Amniotic stem cell (primary cell): ENCODE measurements at regions not wholly inside any gene's neighbourhood (a gene's known extent, or its start where the extent isn't known, plus 50 kb on each side); places are given as distances from the start of the nearest gene placed in this dataset.

Experiments used
- DNase-seq: peaks from one replicate; lab custom pipeline; 2025; lab: John Stamatoyannopoulos, UW

- no peak for DNase-seq
Observed at GRCh38 chr9:69955536-69956355, 87.9 kb upstream of the MAMDC2 start.

DNA sequence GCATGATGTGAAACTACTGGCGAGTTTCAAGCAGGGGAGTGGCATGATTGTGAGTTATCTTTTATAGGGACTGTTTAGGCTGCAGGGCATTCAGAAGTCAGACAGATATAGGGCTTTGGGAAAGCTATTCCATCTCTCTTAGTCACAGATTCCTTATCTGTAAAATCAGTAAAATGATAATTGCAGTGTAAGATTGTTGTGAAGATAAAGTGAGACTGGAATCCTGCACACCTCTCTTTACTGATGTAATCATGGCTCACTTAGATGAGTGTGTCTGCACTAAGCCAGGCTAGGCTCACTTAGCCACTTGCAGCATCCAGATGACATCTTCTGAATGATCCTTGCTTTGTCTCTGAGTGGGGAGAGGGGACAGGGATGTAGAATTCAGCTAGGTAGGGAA lies 81.8 kb upstream of the MAMDC2 start:
- no peak for DNase-seq

GRCh38 chr9:69963803-69964202 lies 79.8 kb upstream of the MAMDC2 start:
- no peak for DNase-seq

- no peak for DNase-seq
Observed at GRCh38 chr9:69964446-69964845, 79.2 kb upstream of the MAMDC2 start.

GRCh38 chr9:69965416-69966145 lies 78.1 kb upstream of the MAMDC2 start:
- no peak for DNase-seq

DNA sequence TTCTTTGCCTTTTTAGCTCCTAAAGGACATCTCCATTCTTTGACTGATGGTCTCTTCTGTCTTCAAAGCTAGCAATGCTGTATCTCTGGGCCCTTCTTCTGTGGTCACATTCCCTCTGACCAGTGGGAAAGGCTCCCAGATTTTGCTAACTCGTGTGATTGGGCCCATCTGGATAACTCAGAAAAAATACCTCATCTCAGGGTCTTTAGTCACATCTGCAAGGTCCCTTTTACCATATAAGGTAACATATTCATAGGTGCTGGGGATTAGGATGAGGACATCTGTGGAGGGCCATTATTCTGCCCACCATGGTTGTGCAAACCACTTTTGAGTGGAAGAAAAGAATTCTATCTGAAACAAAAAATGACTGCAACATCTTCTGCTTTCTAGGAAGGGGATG lies 76.3 kb upstream of the MAMDC2 start:
- DNase-seq: no peak

DNA sequence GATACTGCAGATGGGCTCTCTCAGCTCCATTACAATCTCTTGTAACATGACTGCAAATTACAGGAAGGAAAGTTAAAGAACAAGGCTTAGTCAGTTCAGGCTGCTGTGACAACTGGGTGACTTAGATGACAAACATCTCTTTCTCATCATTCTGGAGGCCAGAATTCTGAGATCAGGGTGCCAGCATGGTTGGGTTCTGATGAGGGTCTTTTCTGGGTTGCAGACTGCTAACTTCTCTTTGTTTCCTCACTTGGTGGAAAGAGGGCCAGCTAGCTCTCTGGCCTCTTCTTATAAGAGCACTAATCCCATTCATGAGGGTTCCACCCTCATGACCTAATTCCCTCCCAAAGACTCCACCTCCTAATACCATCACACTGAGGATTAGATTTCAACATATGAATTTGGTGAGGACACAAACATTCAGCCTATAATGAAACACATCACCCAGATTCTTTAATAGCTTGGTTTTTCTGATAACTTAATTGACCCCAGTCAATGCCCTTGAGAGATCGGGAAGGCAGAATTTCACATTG lies 73.6 kb upstream of the MAMDC2 start:
- DNase-seq: no peak

GRCh38 chr9:69971643-69972449 lies 71.8 kb upstream of the MAMDC2 start:
- peak; percentile 23 for DNase-seq

DNA sequence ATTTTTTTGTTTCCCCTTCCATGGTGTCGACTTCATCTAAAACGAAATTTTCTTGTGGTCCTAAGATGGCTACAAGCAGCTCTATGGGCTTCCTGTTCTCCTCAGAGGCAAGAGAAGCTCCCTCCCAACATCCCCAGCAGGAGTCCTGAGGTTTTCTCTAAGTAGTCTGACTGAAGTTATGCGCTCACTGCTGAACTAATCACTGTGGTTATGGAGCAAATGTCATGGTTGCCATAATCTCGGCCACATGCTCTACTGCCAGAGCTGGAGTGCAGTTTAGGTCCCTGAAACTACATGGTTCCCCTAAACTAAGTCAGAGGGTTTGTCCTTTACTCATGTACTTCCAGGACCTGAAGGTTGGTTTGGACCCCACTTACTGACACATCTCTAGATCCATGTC lies 68.0 kb upstream of the MAMDC2 start:
- DNase-seq: no peak

- peak; percentile 43 for DNase-seq
Observed at GRCh38 chr9:69976152-69976551, 67.5 kb upstream of the MAMDC2 start.

GRCh38 chr9:69980041-69980440 lies 63.6 kb upstream of the MAMDC2 start:
- no peak for DNase-seq

- no peak for DNase-seq
Observed at GRCh38 chr9:69980591-69980990, 63.1 kb upstream of the MAMDC2 start.

DNA sequence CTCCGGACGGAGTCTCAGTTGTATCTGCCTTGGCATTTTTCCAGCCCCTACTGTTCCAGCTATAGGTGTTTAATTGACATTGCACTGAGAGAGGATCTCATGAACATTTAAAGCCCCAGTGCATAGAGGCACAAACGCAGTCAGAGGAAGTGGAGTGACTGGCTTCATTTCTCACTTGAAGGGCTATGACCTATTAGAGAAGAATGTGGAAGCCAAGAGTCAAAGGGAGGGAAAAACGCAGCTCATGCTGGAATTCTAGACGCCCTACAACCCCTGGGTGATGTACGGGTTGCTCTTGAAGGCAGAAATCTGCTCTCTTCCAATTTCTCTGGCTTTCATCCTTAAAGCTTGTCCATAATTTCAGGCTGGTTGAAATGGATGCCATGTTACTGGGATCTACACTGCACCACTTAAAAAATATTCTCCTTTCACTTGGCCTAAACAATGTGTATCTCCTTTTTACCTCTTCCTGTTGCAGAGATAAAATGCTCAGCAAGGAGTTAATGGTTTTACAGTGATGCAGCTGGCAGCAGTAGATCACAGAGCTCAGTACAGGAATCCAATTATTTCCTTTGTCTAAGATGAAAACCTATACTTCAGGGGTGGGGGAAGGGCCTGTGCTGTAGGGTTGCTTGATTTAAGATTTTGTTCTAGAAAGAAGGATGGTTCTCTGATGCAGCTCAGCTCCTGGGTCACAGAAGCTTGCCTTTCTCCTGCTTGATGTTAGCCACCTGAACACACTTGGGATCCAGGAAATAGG lies 61.8 kb upstream of the MAMDC2 start:
- DNase-seq: no peak

GRCh38 chr9:69984831-69985230 lies 58.8 kb upstream of the MAMDC2 start:
- DNase-seq: no peak

DNA sequence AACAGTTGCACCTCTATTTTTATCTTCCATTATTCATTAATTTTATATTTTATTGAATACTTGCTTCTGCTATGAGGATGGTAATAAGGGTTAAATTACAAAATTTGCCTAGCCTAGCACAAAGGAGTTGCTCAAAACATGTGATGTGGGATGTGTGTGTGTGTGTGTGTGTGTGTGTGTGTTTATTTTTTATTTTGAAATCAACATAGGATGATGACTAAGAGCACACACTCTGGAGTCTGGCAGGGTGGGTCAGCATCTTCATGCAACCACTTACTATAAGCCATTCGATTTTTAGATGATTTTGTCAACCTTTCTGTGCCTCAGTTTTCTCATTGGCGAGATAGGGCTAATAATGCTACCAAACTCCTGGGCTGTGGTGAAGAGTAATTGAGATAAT lies 57.7 kb upstream of the MAMDC2 start:
- DNase-seq: no peak

- DNase-seq: no peak
Observed at GRCh38 chr9:69986970-69987369, 56.7 kb upstream of the MAMDC2 start.

GRCh38 chr9:69987457-69987856 lies 56.2 kb upstream of the MAMDC2 start:
- DNase-seq: no peak

DNA sequence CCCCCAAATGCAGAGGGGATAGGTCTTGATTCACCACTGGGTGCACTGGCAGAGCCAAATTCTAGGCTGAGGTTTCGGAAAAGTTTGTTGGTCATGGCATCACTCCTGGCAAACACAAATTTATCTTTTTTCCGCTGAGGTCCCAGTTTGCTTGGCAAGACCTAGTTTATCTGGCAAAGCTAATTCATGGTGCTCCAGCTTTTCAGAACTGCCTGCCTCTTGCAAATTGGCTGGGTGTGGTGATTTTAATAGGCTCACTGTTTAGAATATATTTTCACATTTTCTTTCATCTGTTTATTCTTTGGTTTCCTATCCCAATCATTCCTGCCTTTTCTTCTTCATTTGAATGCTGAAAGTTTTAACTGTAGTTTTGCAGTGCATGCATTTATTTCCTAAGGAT lies 50.5 kb upstream of the MAMDC2 start:
- no peak for DNase-seq
